AG10803 (cell line): ENCODE measurements at regions not wholly inside any gene's neighbourhood (a gene's known extent, or its start where the extent isn't known, plus 50 kb on each side); places are given as distances from the start of the nearest gene placed in this dataset.
A peak's percentile ranks its signal among the peaks of the same experiment; 100 is the strongest.

Experiments
- DNase-seq: peaks from one replicate; pipeline ENCODE4 v3.0.0; 2010; ENCODE audit warnings: low read depth
- H3K4me3 ChIP-seq: 2 replicates; pipeline ENCODE4 v1.5.1; 2011; ENCODE audit warnings: mild to moderate bottlenecking, low read length, control low read depth
- TF ChIP-seq, protein P1 (sequence below): conservative IDR thresholded peaks from 2 replicates; pipeline ENCODE4 v1.5.1; 2011; ENCODE audit warnings: mild to moderate bottlenecking, low read length, control low read depth, inconsistent platforms

DNA sequence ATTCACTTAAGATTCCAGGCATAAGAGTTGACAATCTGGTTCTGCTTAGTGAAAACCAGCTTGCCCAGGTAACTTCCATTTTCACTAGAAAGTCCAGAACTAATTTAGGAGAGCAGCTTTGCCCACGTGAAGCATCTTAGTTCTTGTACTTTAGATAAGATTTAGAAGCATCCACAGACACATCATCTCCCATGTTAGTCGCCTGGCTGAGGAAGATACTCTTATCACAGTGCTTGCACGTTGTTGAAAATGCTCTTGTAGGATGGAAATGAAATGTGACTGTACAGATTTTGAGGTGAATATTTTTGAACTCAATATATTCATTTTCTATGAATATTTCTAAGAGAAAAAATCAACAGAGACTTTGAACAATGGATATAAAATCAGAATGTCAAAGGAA lies 159.7 kb downstream of the SOCS6 start:
- no peak overlapping the region for H3K4me3 ChIP-seq
- TF ChIP-seq, protein P1, sequence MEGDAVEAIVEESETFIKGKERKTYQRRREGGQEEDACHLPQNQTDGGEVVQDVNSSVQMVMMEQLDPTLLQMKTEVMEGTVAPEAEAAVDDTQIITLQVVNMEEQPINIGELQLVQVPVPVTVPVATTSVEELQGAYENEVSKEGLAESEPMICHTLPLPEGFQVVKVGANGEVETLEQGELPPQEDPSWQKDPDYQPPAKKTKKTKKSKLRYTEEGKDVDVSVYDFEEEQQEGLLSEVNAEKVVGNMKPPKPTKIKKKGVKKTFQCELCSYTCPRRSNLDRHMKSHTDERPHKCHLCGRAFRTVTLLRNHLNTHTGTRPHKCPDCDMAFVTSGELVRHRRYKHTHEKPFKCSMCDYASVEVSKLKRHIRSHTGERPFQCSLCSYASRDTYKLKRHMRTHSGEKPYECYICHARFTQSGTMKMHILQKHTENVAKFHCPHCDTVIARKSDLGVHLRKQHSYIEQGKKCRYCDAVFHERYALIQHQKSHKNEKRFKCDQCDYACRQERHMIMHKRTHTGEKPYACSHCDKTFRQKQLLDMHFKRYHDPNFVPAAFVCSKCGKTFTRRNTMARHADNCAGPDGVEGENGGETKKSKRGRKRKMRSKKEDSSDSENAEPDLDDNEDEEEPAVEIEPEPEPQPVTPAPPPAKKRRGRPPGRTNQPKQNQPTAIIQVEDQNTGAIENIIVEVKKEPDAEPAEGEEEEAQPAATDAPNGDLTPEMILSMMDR, result no peak
- no peak for DNase-seq

DNA sequence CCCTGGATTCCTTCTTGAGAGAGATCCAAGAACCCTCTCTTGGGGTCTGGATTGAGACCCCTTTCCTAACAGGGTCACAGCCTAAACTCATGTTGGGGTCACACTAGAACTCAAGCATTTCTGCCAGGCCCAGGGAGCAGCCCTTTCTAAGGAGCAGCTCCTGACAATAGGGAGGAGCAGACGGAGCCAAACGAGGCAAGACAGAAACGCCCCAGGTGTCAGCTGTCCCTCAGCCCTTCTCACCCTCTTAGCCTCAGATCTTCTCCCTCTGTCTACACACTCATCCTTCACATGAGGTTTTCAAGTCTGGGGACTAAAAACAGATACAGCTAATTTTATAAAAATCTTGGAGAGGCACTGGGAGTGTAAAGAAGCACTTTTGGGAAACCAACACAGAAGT lies 157.2 kb downstream of the SOCS6 start:
- TF ChIP-seq, protein P1, result no peak
- DNase-seq, result no peak
- H3K4me3 ChIP-seq, result no peak overlapping the region

DNA sequence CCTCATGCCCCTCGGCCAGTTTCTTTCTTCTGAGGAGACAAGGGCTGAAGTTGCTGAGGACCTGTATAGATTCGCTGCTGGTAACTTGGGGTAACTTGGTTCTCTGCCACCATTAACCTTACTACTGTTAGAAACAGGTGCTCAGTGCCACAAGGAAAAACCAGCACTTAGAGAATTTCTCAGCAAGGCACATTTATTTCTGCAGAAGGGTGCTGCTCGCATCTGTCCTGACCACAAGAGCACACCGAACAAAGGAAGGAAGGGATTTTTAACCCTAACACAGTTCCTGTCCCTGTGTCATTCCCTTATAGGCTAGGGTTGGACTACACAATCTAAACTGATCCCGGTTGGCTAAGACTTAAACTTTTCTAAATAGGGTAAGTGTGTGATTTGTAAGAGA lies 154.1 kb downstream of the SOCS6 start:
- H3K4me3 ChIP-seq, result no peak overlapping the region
- TF ChIP-seq, protein P1, result no peak
- no peak for DNase-seq

DNA sequence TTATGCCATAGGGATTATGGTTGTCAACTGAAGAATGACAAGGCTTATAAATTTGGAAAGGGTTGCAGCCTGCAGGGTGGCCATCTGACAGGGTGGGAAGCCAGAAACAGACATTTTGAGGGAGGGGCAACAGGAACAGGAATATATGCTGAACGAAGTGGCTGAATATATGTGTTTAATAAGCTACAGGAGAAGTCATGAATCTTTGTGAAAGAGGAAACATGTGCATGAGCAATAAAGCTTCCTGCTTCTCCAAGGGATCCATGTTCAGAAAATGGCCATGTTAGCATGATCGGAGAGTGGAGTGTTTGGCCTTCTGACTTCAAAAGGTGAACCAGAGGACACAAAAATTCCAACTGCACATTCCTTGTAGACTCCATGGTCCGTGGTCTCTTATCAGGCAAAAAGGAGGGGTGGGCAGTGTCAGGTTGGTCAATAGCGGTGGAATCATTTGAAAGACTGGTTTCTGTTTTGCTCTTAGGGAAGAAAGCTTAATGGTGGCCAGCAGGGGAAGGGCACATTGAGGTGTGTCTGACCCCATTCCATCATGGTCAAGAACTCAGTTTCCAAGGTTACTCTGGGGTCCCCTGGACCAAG lies 144.1 kb downstream of the SOCS6 start:
- no peak for DNase-seq
- H3K4me3 ChIP-seq, result no peak overlapping the region
- TF ChIP-seq, protein P1, result no peak

DNA sequence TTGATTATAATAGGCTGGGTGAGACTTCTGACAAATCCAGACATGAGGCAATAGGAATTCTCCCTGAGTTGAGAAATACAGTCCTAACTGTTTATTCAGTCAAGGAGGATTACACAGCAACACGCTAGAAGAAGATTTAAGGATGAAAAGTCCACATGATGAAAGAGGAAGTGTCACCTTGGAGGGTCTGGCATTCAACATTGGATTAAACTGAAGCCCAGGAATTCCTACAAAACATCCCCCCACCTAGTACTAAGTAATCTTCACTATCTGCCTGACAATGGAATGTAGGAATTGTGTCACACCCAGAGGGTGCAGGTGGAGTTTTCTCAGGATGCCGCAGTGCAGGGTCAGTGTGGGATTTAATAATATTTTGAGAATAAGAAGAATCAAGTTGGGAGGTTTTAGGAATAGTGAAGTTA lies 142.4 kb downstream of the SOCS6 start:
- peak; percentile 81 for DNase-seq
- TF ChIP-seq, protein P1, result no peak
- no peak overlapping the region for H3K4me3 ChIP-seq

DNA sequence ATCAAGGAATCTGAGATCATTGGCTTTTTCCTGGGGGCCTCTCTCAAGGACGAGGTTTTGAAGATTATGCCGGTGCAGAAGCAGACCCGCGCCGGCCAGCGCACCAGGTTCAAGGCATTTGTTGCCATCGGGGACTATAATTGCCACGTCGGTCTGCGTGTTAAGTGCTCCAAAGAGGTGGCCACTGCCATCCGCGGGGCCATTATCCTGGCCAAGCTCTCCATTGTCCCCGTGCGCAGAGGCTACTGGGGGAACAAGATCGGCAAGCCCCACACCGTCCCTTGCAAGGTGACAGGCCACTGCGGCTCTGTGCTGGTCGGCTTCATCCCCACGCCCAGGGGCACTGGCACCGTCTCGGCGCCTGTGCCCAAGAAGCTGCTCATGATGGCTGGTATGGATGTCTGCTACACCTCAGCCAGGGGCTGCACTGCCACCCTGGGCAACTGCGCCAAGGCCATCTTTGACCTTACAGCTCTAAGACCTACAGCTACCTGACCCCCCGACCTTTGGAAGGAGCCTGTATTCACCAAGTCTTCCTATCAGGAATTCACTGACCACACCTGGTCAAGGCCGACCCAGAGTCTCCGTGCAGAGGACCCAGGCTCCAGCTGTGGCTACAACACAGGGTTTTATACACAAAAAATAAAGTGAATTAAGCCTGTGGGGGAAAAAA lies 141.8 kb downstream of the SOCS6 start:
- TF ChIP-seq, protein P1, result no peak
- no peak for DNase-seq
- no peak overlapping the region for H3K4me3 ChIP-seq

DNA sequence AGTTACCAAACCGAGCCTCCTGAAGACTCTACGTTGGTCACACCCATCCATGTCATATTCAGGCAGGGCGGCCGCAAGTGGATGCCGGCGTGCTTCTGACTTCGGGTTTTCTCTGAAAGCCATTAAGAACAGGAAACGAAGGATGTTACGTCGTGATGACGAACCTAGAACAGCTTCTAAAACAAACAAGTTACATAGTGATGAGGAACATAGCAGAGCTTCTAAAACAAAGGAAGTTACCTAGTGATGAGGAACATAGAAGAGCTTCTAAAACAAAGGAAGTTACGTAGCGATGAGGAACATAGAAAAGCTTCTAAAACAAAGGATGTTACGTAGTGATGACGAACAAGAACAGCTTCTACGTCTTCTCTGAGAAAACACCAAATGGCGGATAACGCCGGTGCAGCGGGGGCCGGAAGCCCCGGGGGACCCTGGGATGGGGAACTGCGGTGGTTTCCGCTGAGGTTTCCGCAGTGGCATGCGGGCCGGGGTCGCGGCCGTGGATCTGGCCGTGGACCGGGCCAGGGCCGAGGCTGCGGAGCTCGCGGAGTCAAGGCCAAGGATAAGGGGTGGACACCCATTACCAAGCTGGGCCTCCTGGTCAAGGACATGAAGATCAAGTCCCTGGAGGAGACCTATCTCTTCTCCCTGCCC lies 141.1 kb downstream of the SOCS6 start:
- no peak for DNase-seq
- TF ChIP-seq, protein P1, result no peak
- H3K4me3 ChIP-seq, result no peak overlapping the region
